ENCODE measurements at regions not wholly inside any gene's neighbourhood (a gene's known extent, or its start where the extent isn't known, plus 50 kb on each side); places are given as distances from the start of the nearest gene placed in this dataset.

DNA sequence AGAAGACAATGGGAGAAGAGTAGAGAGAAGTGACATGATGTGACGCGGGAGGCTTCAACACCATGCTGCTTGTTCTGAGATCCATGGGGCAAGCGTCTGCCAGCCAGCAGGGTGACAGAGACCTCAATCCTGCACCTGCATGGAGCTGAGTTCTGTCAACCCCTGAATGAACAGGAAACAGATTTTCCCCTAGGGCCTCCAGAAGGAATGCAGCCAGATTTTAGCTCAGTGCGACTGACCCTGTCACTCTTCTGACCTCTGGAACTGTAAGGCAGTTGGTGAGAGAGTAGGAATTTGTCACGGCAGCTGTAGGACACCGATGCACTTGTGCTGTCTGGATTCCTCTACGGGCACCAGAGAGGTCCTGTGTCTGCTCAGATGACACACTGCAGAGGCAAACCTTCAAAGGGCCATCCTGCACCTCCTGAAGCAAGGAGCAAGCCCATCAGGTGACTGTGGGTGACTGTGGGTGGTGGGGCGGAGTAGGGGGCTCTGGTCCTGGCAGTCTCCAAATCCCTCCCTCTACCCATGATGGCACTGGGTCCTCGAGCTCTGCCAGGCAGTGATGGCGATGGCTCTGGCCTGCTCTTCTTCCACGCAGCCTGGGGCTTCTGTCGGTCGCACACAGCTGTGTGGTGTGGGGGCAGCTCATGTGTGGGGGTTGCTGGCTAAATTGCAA is 194.3 kb upstream of the TWIST2 start:
- H3K9me3 ChIP-seq (ENCODE audit: control insufficient read depth in 1 of 2, low read length in 2 of 2): no peaks in the 10 kb centered on the region
- no peaks in the 10 kb centered on the region for H3K4me1 ChIP-seq (ENCODE audit: control insufficient read depth in 1 of 2, insufficient read depth in 2 of 2, low read length in 2 of 2)

DNA sequence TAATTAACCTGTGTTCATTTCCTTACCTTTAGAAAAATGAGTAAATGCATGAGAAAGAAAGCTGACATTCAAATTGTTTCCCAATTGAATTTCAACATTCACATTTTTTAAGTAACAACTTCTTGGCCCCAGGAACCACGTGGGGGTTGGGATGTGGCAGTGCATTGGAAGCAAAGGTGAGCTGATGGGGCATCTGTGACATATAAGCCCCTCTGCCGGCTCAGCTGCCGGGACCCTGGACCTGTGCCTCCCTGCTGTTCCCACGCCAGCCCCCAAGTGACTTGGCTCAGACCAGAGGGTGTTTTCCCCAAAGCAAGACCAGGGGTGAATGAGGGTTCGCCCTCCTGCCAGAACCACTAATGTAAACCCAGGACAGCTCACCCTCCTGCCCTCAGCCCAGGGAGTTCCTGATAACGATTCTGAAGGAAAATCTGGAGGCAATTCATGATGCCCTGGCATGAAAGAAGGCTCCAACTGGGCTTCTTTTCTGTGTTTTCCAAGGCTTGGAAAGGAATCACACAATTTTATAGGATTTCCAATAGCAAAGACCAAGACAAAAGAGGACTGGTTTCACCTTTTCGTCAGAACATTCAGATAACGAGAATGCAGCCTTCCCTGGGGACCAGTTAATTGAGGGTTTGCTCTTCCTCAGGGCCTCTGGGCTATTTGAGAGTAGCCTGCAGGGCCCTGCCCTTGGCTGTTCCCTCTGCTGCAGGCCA is 193.2 kb upstream of the TWIST2 start:
- no peaks in the 10 kb centered on the region for H3K9me3 ChIP-seq (ENCODE audit: control insufficient read depth in 1 of 2, low read length in 2 of 2)
- no peaks in the 10 kb centered on the region for H3K27me3 ChIP-seq (ENCODE audit: low read depth, low read length)
- H3K4me1 ChIP-seq (ENCODE audit: control insufficient read depth in 1 of 2, insufficient read depth in 2 of 2, low read length in 2 of 2): peaks cover 0 to 4% of the 10 kb centered on the region in 2 donors
- H3K4me3 ChIP-seq (ENCODE audit: low read depth in 1 of 2, low read length in 2 of 2): no peak overlapping the region
- H3K27ac ChIP-seq (ENCODE audit: low read length): no peak overlapping the region
- no peaks in the 10 kb centered on the region for H3K36me3 ChIP-seq (ENCODE audit: control insufficient read depth in 1 of 2, insufficient read depth in 2 of 2, low read length in 2 of 2)

More for the DNA sequence above, 194.3 kb upstream of the TWIST2 start:
- Histone ChIP-seq H3K27ac (ENCODE audit: low read length) (no peak overlapping the region), H3K27me3 (ENCODE audit: low read depth, low read length) (no peaks in the 10 kb centered on the region), H3K36me3 (ENCODE audit: control insufficient read depth in 1 of 2, insufficient read depth in 2 of 2, low read length in 2 of 2) (no peaks in the 10 kb centered on the region), H3K4me3 (ENCODE audit: low read depth in 1 of 2, low read length in 2 of 2) (no peak overlapping the region)

DNA sequence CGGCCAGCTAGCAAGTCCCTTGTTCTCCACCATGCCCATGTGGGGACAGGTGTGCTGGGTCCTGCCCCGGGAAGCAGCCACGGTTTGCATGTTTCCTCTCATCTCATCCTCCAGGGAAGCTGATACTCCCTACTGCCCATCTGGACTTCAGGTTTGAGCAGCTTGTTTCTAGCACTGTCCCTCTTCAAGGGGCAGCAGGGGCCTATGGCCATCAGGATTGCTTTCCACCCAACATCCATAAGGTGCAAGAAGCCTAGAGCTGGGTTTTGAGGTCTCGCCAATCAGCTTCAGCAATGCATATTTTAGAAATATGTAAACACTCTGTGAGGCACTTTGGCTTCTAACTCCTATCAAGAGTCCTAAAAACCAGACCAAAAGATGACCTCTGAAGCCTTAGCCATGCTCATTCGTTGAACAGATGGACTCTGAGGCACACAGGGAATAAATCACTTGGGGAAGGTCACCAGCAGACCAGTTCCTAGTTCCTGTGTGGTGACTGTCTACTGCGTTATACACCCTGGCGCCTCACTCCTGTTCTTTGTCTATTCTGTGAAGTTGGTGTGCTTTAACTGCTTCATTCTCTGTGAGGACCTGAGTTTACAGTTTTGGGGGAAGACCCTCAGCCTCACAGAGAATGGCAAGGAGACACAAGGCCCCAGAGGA is 192.6 kb upstream of the TWIST2 start:
- Histone ChIP-seq H3K27me3 (ENCODE audit: low read depth, low read length) (no peaks in the 10 kb centered on the region), H3K9me3 (ENCODE audit: control insufficient read depth in 1 of 2, low read length in 2 of 2) (no peaks in the 10 kb centered on the region), H3K4me3 (ENCODE audit: low read depth in 1 of 2, low read length in 2 of 2) (no peak overlapping the region), H3K4me1 (ENCODE audit: control insufficient read depth in 1 of 2, insufficient read depth in 2 of 2, low read length in 2 of 2) (peaks cover 0 to 4% of the 10 kb centered on the region in 2 donors), H3K36me3 (ENCODE audit: control insufficient read depth in 1 of 2, insufficient read depth in 2 of 2, low read length in 2 of 2) (no peaks in the 10 kb centered on the region), H3K27ac (ENCODE audit: low read length) (no peak overlapping the region)

DNA sequence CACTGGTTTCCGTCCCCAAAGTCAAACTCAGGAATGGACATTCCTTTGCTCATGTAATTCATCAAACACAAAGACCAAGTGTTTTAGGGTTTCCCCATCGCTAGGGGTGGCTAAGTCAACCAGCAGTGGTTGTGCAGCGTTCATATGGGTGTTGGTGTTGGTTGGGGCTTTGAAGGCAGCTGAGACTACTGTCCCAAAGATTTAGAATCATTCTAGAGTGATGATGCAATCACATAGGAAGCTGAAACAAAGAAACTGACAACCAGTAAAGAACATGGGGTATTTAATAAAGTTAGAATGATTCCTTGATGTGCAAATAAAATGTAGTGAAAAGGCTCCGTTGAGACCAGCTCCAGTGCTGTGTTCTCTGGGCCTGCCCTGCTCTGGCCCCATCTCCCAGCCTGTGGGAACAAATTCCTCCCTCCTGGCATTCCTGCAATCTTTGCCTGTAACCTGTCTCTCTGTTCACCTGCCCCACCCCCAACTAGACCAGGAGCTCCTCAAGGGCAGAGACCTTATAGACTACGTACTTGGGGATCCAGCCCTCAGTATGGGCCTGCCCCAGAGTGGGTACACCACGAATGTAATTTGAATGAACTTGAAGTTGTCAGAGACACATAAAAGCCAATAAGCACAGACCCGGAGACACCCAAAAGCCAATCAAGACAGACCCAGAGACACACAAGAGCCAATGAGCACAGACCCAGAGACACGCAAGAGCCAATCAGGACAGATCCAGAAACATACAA is 191.7 kb upstream of the TWIST2 start:
- H3K4me1 ChIP-seq (ENCODE audit: control insufficient read depth in 1 of 2, insufficient read depth in 2 of 2, low read length in 2 of 2): peaks cover 0 to 4% of the 10 kb centered on the region in 2 donors

DNA sequence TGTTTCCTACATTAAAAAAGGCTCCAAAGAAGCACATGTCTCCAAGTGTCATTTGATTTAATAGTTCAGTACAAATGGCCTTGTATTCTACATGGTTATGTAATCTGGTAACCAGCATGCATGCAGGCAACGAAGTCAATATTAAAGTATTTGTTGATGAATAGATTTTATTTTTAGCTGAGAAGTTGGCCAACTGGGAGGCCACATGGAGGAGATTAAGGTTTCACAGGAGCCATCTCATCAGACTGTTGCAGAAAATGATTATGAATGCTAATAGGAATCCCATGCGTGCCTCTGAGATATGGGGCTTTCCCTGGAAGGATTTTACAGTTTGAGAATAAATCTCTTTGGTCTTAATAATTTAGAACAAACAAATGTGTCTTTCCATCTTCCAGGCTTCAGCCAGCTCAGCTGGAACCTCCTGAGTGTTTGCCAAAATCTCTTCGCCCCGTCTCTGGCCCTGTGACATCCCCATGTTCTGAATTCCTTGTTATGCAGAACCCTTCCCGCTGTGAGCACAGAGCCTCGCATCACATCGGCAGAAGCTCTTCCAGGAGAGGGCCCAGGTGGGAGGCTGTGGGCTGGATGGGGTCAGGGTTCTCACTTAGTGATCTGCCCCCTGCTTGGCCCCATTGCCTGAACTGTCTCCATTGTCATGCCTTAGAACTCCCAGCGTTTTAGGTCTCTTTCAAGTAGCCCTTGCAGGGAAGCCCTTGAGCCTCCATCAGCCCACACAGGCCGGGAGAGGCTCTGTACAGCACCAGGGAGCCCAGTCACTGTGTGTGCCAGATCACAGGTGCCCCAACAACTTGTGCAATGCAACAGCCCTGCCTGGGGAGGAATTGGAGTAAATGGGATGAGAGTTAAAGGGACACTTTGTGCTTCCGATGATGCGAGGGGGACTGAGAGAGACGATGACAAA is 190.5 kb upstream of the TWIST2 start:
- H3K9me3 ChIP-seq (ENCODE audit: control insufficient read depth in 1 of 2, low read length in 2 of 2): peaks cover 3 to 6% of the 10 kb centered on the region in 2 donors
- no peak overlapping the region for H3K4me3 ChIP-seq (ENCODE audit: low read depth in 1 of 2, low read length in 2 of 2)
- H3K4me1 ChIP-seq (ENCODE audit: control insufficient read depth in 1 of 2, insufficient read depth in 2 of 2, low read length in 2 of 2): peaks cover 0 to 4% of the 10 kb centered on the region in 2 donors
- no peaks in the 10 kb centered on the region for H3K27me3 ChIP-seq (ENCODE audit: low read depth, low read length)
- no peaks in the 10 kb centered on the region for H3K36me3 ChIP-seq (ENCODE audit: control insufficient read depth in 1 of 2, insufficient read depth in 2 of 2, low read length in 2 of 2)
- H3K27ac ChIP-seq (ENCODE audit: low read length): no peak overlapping the region

More for the DNA sequence above, 191.7 kb upstream of the TWIST2 start:
- H3K36me3 ChIP-seq (ENCODE audit: control insufficient read depth in 1 of 2, insufficient read depth in 2 of 2, low read length in 2 of 2): no peaks in the 10 kb centered on the region
- H3K9me3 ChIP-seq (ENCODE audit: control insufficient read depth in 1 of 2, low read length in 2 of 2): peaks cover 0 to under 1% of the 10 kb centered on the region in 2 donors
- no peak overlapping the region for H3K27ac ChIP-seq (ENCODE audit: low read length)
- no peaks in the 10 kb centered on the region for H3K27me3 ChIP-seq (ENCODE audit: low read depth, low read length)
- no peak overlapping the region for H3K4me3 ChIP-seq (ENCODE audit: low read depth in 1 of 2, low read length in 2 of 2)

DNA sequence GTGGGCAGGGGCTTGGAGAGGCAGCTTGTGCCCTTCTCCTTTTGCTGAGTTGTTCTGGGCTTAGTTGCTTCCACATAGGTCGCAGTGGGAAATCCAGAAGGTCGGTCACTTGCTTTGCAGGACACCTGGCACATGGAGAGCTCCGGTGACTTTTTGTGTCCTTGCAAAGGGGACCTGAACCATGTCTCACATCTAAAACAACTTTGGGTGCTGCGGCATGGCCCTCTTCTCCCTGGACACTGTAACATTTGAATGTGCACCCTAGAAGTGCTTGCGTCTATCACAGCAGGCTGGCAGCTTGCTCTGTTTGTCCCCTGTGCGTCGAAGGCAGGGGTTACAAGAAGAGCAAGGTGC is 189.9 kb upstream of the TWIST2 start:
- peaks cover 0 to 4% of the 10 kb centered on the region in 2 donors for H3K4me1 ChIP-seq (ENCODE audit: control insufficient read depth in 1 of 2, insufficient read depth in 2 of 2, low read length in 2 of 2)
- no peak overlapping the region for H3K4me3 ChIP-seq (ENCODE audit: low read depth in 1 of 2, low read length in 2 of 2)
- H3K36me3 ChIP-seq (ENCODE audit: control insufficient read depth in 1 of 2, insufficient read depth in 2 of 2, low read length in 2 of 2): no peaks in the 10 kb centered on the region
- peaks cover 3 to 6% of the 10 kb centered on the region in 2 donors for H3K9me3 ChIP-seq (ENCODE audit: control insufficient read depth in 1 of 2, low read length in 2 of 2)
- H3K27me3 ChIP-seq (ENCODE audit: low read depth, low read length): no peaks in the 10 kb centered on the region
- no peak overlapping the region for H3K27ac ChIP-seq (ENCODE audit: low read length)

DNA sequence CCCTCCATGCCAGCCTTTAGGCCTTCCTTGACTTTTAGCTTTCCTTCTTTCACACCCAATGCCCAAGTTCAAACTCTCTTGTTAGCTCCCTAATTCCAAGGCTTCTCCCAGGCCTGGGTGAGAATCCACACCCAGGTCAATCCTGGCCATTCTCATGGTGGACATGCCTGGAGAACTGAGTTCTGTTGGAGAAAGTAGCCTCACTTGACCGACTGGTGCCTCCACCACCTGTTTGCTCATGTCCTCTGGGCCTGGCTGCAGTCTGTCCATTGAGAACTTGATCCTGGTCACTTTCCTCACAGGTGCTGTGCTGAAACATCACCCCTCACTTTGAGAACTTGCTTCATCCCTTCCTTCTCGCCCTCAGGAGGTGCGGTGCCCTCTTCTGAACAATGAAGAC is 189.1 kb upstream of the TWIST2 start:
- Histone ChIP-seq H3K4me3 (ENCODE audit: low read depth in 1 of 2, low read length in 2 of 2) (no peak overlapping the region), H3K27ac (ENCODE audit: low read length) (no peak overlapping the region), H3K9me3 (ENCODE audit: control insufficient read depth in 1 of 2, low read length in 2 of 2) (peaks cover 3 to 6% of the 10 kb centered on the region in 2 donors), H3K27me3 (ENCODE audit: low read depth, low read length) (no peaks in the 10 kb centered on the region), H3K36me3 (ENCODE audit: control insufficient read depth in 1 of 2, insufficient read depth in 2 of 2, low read length in 2 of 2) (no peaks in the 10 kb centered on the region), H3K4me1 (ENCODE audit: control insufficient read depth in 1 of 2, insufficient read depth in 2 of 2, low read length in 2 of 2) (peaks cover 0 to 4% of the 10 kb centered on the region in 2 donors)

DNA sequence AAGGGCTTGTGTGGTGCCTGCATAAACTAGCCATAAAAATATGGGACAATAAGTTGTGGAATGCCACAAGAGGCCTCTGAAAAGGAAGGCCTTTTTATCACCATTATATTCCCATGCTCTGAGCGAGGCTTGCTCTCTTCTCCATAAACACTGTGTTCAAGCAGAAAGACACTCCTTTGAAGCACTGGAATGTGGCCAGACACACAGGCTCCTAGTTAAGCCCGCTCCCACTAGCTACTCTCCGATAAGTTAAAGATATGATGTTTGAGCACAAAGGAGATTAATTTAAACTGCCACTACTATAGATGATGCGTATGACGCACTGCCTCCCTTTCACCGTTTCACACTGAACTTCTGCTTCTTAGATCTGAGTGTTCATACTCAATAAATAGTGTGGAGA is 188.7 kb upstream of the TWIST2 start:
- Histone ChIP-seq H3K4me3 (ENCODE audit: low read depth in 1 of 2, low read length in 2 of 2) (no peak overlapping the region), H3K27ac (ENCODE audit: low read length) (no peak overlapping the region), H3K36me3 (ENCODE audit: control insufficient read depth in 1 of 2, insufficient read depth in 2 of 2, low read length in 2 of 2) (no peaks in the 10 kb centered on the region)

DNA sequence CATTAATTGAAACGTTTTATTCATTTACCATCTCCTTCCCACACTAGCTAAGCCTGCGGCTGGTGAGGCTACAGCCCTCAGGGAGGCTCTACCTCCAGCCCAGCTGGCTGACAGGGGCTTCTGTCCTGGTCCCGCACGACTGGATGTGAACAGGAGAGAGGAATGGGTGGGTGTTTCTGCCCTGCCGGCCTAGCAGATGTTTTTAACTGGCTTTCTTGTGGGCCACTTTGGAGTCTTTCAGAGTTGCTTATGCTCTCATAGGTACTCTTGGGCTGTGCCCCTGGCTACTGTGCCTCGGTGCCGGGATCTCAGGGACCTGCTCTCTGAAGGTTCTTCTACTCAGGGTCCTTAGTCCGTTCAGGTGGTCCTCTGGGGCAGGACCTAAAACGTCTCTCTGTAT is 184.3 kb upstream of the TWIST2 start:
- H3K9me3 ChIP-seq (ENCODE audit: control insufficient read depth in 1 of 2, low read length in 2 of 2): peaks cover 3 to 6% of the 10 kb centered on the region in 2 donors
- no peak overlapping the region for H3K27ac ChIP-seq (ENCODE audit: low read length)

More for the DNA sequence above, 188.7 kb upstream of the TWIST2 start:
- peaks cover 0 to 4% of the 10 kb centered on the region in 2 donors for H3K4me1 ChIP-seq (ENCODE audit: control insufficient read depth in 1 of 2, insufficient read depth in 2 of 2, low read length in 2 of 2)
- peaks cover 3 to 6% of the 10 kb centered on the region in 2 donors for H3K9me3 ChIP-seq (ENCODE audit: control insufficient read depth in 1 of 2, low read length in 2 of 2)
- H3K27me3 ChIP-seq (ENCODE audit: low read depth, low read length): no peaks in the 10 kb centered on the region

DNA sequence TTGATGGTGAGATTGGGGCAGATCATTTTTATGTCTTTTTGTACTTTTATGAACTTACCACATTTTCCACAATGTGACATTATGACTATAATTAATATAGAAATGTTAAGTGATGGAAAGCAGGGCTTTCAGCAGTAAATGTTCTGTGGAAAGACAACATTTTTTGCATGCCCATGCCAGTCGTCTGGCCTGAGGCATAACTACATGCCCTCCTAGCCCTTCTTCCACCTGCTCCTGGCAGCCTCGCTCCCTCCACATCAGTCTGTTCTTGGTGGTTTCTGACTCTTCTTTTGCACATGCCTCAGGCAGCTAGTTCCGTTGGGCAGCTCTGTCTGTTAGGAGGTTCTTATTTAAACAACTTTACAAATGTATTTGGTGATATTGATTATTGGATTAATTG is 182.0 kb upstream of the TWIST2 start:
- Histone ChIP-seq H3K27me3 (ENCODE audit: low read depth, low read length) (no peaks in the 10 kb centered on the region), H3K36me3 (ENCODE audit: control insufficient read depth in 1 of 2, insufficient read depth in 2 of 2, low read length in 2 of 2) (no peaks in the 10 kb centered on the region), H3K4me1 (ENCODE audit: control insufficient read depth in 1 of 2, insufficient read depth in 2 of 2, low read length in 2 of 2) (no peaks in the 10 kb centered on the region), H3K9me3 (ENCODE audit: control insufficient read depth in 1 of 2, low read length in 2 of 2) (peaks cover 3 to 6% of the 10 kb centered on the region in 2 donors), H3K27ac (ENCODE audit: low read length) (no peak overlapping the region), H3K4me3 (ENCODE audit: low read depth in 1 of 2, low read length in 2 of 2) (no peak overlapping the region)

More for the DNA sequence above, 184.3 kb upstream of the TWIST2 start:
- H3K27me3 ChIP-seq (ENCODE audit: low read depth, low read length): no peaks in the 10 kb centered on the region
- no peaks in the 10 kb centered on the region for H3K36me3 ChIP-seq (ENCODE audit: control insufficient read depth in 1 of 2, insufficient read depth in 2 of 2, low read length in 2 of 2)
- H3K4me1 ChIP-seq (ENCODE audit: control insufficient read depth in 1 of 2, insufficient read depth in 2 of 2, low read length in 2 of 2): peaks cover 0 to 4% of the 10 kb centered on the region in 2 donors
- H3K4me3 ChIP-seq (ENCODE audit: low read depth in 1 of 2, low read length in 2 of 2): no peak overlapping the region
